ENCODE measurements at regions not wholly inside any gene's neighbourhood (a gene's known extent, or its start where the extent isn't known, plus 50 kb on each side); places are given as distances from the start of the nearest gene placed in this dataset.

GRCh38 chr1:23611601-23612327, 52.5 kb upstream of the ID3 start:
- Histone ChIP-seq H2AK5ac (ENCODE audit: low read depth, low read length) (peak overlapping the region; percentile 67; the same call in 1 of the 2 replicates), H2BK20ac (ENCODE audit: low read length) (peak overlapping the region; percentile 83; the same call in 1 of the 2 replicates), H3K4ac (replicated peaks; ENCODE audit: insufficient read length, low read depth, low read length) (no peak overlapping the region), H3K27ac (ENCODE audit: low read depth, low read length) (no peak overlapping the region), H3K14ac (ENCODE audit: insufficient read length) (no peak overlapping the region), H4K8ac (ENCODE audit: extremely low read depth, insufficient read depth, low read length) (no peak overlapping the region), H4K20me1 (replicated peaks in 1 of 2; ENCODE audit: control insufficient read depth in 1 of 2, insufficient read depth in 2 of 2, low read length in 2 of 2) (no peaks in the 10 kb centered on the region), H2BK120ac (replicated peaks; ENCODE audit: low read depth, low read length) (no peak overlapping the region), H3K23me2 (ENCODE audit: low read depth, low read length) (no peaks in the 10 kb centered on the region), H3K79me2 (ENCODE audit: control insufficient read depth in 1 of 2, insufficient read depth in 2 of 2, low read length in 2 of 2) (no peaks in the 10 kb centered on the region), H3K27me3 (replicated peaks in 1 of 4; ENCODE audit: control insufficient read depth in 3 of 4, extremely low read depth in 1 of 4, insufficient read depth in 3 of 4, low read length in 3 of 4) (no peaks in the 10 kb centered on the region), H2BK12ac (ENCODE audit: low read depth, low read length) (peak overlapping the region; percentile 10; the same call in 1 of the 2 replicates), H3K4me1 (replicated peaks in 1 of 4; ENCODE audit: control insufficient read depth in 3 of 4, insufficient read depth in 4 of 4, low read length in 3 of 4) (peaks cover 0 to 11% (median 4%) of the 10 kb centered on the region in 4 experiments; a peak in 5 of 7 replicates), H3K4me2 (ENCODE audit: insufficient read depth in 1 of 2, low read depth in 2 of 2, low read length in 2 of 2) (no peak overlapping the region), H2BK5ac (ENCODE audit: low read depth, low read length) (no peak overlapping the region), H3K18ac (ENCODE audit: extremely low read depth, low read length) (peak overlapping the region; percentile 19; the same call in 1 of the 2 replicates), H3K36me3 (ENCODE audit: control insufficient read depth in 2 of 4, insufficient read depth in 4 of 4, low read length in 3 of 4) (no peaks in the 10 kb centered on the region), H3K23ac (ENCODE audit: insufficient read length) (no peak overlapping the region), H3K79me1 (ENCODE audit: low read depth, low read length) (no peaks in the 10 kb centered on the region), H3K9ac (replicated peaks in 1 of 4; ENCODE audit: extremely low read depth in 1 of 4, low read depth in 3 of 4, low read length in 3 of 4) (no peak overlapping the region), H3K9me3 (ENCODE audit: insufficient read depth in 2 of 2, low read depth in 1 of 2, low read length in 1 of 2) (no peaks in the 10 kb centered on the region), H4K5ac (ENCODE audit: insufficient read length, low read depth, low read length) (no peak overlapping the region), H3K4me3 (ENCODE audit: extremely low read depth in 1 of 4, insufficient read depth in 2 of 4, low read depth in 3 of 4, low read length in 4 of 4) (no peak overlapping the region), H3K56ac (replicated peaks; ENCODE audit: insufficient read length, low read depth, low read length) (no peak overlapping the region), H4K91ac (replicated peaks; ENCODE audit: insufficient read length, low read length) (peak overlapping the region; percentile 61), H2AFZ (ENCODE audit: low read length) (no peak overlapping the region), H2BK15ac (ENCODE audit: low read length) (peak overlapping the region; percentile 0; the same call in 1 of the 2 replicates)
- TF ChIP-seq CHD2 (IDR thresholded peaks at IDR 0.05; ENCODE audit: low read length) = no peak
- no peak for TF ChIP-seq USF2 (IDR thresholded peaks at IDR 0.05; ENCODE audit: low read length)
- TF ChIP-seq BRCA1 (IDR thresholded peaks at IDR 0.05; ENCODE audit: low read depth, low read length) = no peak
- TF ChIP-seq TBP (IDR thresholded peaks at IDR 0.05; ENCODE audit: low read depth, low read length) = no peak
- TF ChIP-seq TCF12 (IDR thresholded peaks at IDR 0.05; ENCODE audit: low read depth, low read length) = no peak
- no peak for TF ChIP-seq TAF7 (optimal IDR thresholded peaks at IDR 0.05; ENCODE audit: borderline replicate concordance, low read depth, low read length)
- TF ChIP-seq NRF1 (IDR thresholded peaks at IDR 0.05; ENCODE audit: low read depth, low read length) = no peak
- no peak for TF ChIP-seq MAFK (IDR thresholded peaks at IDR 0.05; ENCODE audit: low read depth, low read length)
- ChIA-PET POLR2A (ENCODE audit: partially characterized antibody) (interaction anchor here (0.6 to 26.0 kb wide), 4 partner anchors 11 to 538 kb away, joined by 3 to 547 read pairs (median 8); partner anchors contain the start of gene ID3), CTCF (ENCODE audit: partially characterized antibody) (interaction anchor here (0.7 to 4.8 kb wide), 8 partner anchors 23 to 85 kb away, joined by 3 to 19 read pairs (median 4); no protein-coding TSS in a partner anchor)
- FAIRE-seq = no peak
- no peak for DNase-seq (ENCODE audit: low read depth in 1 of 2, low spot score in 2 of 2)
- WGBS, 2 experiments (ENCODE audit: extremely low coverage in 1 of 2, insufficient coverage in 1 of 2, insufficient read length in 1 of 2, insufficient replicate concordance in 2 of 2, low coverage in 1 of 2, low lambda C conversion rate in 2 of 2, missing lambda C conversion rate in 1 of 2) = 75% methylated on average over 4 of the region's 4 CpGs; no CpG with 5 or more reads in 1 of the 2 experiments

Measured in H1 (cell line).